ENCODE measurements at regions not wholly inside any gene's neighbourhood (a gene's known extent, or its start where the extent isn't known, plus 50 kb on each side); places are given as distances from the start of the nearest gene placed in this dataset.

DNA sequence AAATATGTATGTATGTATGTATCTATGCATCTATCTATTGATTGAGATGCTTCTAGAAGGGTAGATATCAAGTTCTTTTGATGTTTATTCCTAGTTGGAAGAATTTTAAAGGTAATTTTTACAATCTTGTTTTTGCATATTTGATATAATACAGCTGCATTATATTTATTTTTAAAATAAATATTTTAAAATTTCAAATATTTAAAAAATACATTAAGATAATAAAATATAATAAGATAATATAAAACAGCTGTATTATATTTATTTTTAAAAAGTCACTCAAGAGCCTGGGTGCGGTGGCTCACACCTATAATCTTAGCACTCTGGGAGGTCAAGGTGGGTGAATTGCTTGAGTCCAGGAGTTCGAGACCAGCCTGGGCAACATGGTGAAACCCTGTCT is 92.5 kb downstream of the LIPG start:
- TF ChIP-seq BACH2 (CRISPR knock-in tag; IDR thresholded peaks at IDR 0.05; ENCODE audit: borderline replicate concordance) (no peak), OSR1 (CRISPR knock-in tag; IDR thresholded peaks at IDR 0.05) (no peak)
- TF ChIP-seq, protein P1, sequence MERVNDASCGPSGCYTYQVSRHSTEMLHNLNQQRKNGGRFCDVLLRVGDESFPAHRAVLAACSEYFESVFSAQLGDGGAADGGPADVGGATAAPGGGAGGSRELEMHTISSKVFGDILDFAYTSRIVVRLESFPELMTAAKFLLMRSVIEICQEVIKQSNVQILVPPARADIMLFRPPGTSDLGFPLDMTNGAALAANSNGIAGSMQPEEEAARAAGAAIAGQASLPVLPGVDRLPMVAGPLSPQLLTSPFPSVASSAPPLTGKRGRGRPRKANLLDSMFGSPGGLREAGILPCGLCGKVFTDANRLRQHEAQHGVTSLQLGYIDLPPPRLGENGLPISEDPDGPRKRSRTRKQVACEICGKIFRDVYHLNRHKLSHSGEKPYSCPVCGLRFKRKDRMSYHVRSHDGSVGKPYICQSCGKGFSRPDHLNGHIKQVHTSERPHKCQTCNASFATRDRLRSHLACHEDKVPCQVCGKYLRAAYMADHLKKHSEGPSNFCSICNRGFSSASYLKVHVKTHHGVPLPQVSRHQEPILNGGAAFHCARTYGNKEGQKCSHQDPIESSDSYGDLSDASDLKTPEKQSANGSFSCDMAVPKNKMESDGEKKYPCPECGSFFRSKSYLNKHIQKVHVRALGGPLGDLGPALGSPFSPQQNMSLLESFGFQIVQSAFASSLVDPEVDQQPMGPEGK (CRISPR knock-in tag; IDR thresholded peaks at IDR 0.05; ENCODE audit: borderline replicate concordance): no peak

Data from SK-N-SH treated with all-trans-retinoic acid at 6 μM for 48 hours (cell line).